Progenitor cell of endocrine pancreas (in vitro differentiated cells): ENCODE measurements at regions not wholly inside any gene's neighbourhood (a gene's known extent, or its start where the extent isn't known, plus 50 kb on each side); places are given as distances from the start of the nearest gene placed in this dataset.

Experiments used
- DNase-seq: peaks from one replicate; pipeline ENCODE4 v3.0.0; 2021; ENCODE audit warnings: low spot score; ENCODE audit not compliant: unreplicated experiment
- H3K27ac Mint-ChIP-seq: 2 replicates; pipeline ENCODE4 v1.8.0; 2021; ENCODE audit warnings: mild to moderate bottlenecking, moderate library complexity, mixed read lengths
- H3K27me3 Mint-ChIP-seq: 2 replicates; pipeline ENCODE4 v1.8.0; 2021; ENCODE audit warnings: mixed read lengths
- H3K36me3 Mint-ChIP-seq: 2 replicates; pipeline ENCODE4 v1.8.0; 2022; ENCODE audit warnings: mixed read lengths; ENCODE audit not compliant: insufficient read depth
- H3K4me1 Mint-ChIP-seq: 2 replicates; pipeline ENCODE4 v1.8.0; 2021; ENCODE audit warnings: low read depth, mixed read lengths
- H3K4me3 Mint-ChIP-seq: 2 replicates; pipeline ENCODE4 v1.8.0; 2021; ENCODE audit warnings: low read depth, mild to moderate bottlenecking, moderate library complexity, mixed read lengths
- H3K9me3 Mint-ChIP-seq: 2 replicates; pipeline ENCODE4 v1.8.0; 2021; ENCODE audit warnings: low read depth, mixed read lengths
- CTCF ChIP-seq: fragments of 200-600 bp; sonication (generic); IDR thresholded peaks from one replicate; pipeline ENCODE4 v1.5.0; 2021; ENCODE audit warnings: antibody characterized with exemption, mild to moderate bottlenecking; ENCODE audit not compliant: unreplicated experiment

DNA sequence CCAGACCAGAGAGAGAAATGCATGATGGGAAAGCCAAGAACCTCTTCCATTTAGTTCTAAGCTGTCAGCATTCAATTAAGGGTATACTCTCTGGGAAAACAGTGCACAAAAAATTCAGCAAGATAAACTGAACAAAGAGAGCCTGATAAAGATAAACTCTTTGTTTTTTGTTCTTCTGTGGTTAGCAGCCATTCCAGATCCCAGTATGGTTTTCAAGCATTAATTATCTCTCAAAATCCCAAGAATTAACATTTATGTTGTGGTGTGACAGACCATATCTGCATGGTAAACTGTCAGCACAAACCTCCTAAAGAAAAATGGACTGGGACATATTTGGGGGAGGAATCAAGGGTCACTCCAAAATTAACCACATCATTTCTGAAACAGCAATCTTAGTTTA lies 124.0 kb upstream of the LRRN1 start:
- Mint-ChIP-seq H3K27me3 (no peaks in the 10 kb centered on the region), H3K36me3 (no peaks in the 10 kb centered on the region), H3K9me3 (peaks cover 5% of the 10 kb centered on the region), H3K27ac (no peak overlapping the region), H3K4me3 (no peak overlapping the region), H3K4me1 (peaks cover 1% of the 10 kb centered on the region)
- no peak for DNase-seq
- no peak for TF ChIP-seq CTCF

- no peak for DNase-seq
- Mint-ChIP-seq H3K27me3 (no peaks in the 10 kb centered on the region), H3K9me3 (peaks cover 8% of the 10 kb centered on the region), H3K4me3 (no peak overlapping the region), H3K36me3 (no peaks in the 10 kb centered on the region), H3K27ac (no peak overlapping the region), H3K4me1 (no peaks in the 10 kb centered on the region)
- TF ChIP-seq CTCF: no peak
Observed at GRCh38 chr3:3666664-3667063, 132.6 kb upstream of the LRRN1 start.

- Mint-ChIP-seq H3K4me1 (no peaks in the 10 kb centered on the region), H3K27ac (no peak overlapping the region), H3K9me3 (peaks cover 8% of the 10 kb centered on the region), H3K36me3 (no peaks in the 10 kb centered on the region), H3K4me3 (no peak overlapping the region), H3K27me3 (no peaks in the 10 kb centered on the region)
- TF ChIP-seq CTCF: no peak
- DNase-seq: no peak
Observed at GRCh38 chr3:3665961-3666640, 133.1 kb upstream of the LRRN1 start.

DNA sequence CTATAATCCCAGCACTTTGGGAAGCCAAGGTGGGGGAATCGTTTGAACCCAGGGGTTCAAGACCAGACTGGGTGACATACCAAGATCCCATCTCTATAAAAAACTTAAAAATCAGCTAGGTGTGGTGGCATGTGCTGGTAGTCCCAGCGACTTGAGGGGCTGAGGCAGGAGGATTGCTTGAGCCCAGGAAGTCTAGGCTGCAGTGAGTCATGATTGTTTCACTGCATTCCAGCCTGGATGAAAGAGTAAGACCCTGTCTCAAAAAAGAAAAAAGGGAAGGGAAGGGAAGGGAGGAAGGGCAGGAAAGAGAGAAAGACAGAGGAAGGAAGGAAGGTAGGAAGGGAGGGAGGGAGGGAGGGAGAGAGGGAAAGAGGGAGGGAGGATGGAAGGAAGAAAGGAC lies 133.7 kb upstream of the LRRN1 start:
- no peak for TF ChIP-seq CTCF
- no peaks in the 10 kb centered on the region for H3K27me3 Mint-ChIP-seq
- DNase-seq: no peak
- H3K4me3 Mint-ChIP-seq: no peak overlapping the region
- H3K9me3 Mint-ChIP-seq: peaks cover 6% of the 10 kb centered on the region
- no peak overlapping the region for H3K27ac Mint-ChIP-seq
- H3K4me1 Mint-ChIP-seq: no peaks in the 10 kb centered on the region
- no peaks in the 10 kb centered on the region for H3K36me3 Mint-ChIP-seq

- Mint-ChIP-seq H3K27ac (no peak overlapping the region), H3K4me3 (no peak overlapping the region), H3K9me3 (peaks cover 6% of the 10 kb centered on the region), H3K27me3 (no peaks in the 10 kb centered on the region), H3K4me1 (no peaks in the 10 kb centered on the region), H3K36me3 (no peaks in the 10 kb centered on the region)
- no peak for TF ChIP-seq CTCF
- no peak for DNase-seq
Observed at GRCh38 chr3:3664935-3665334, 134.3 kb upstream of the LRRN1 start.
